ENCODE measurements at regions not wholly inside any gene's neighbourhood (a gene's known extent, or its start where the extent isn't known, plus 50 kb on each side); places are given as distances from the start of the nearest gene placed in this dataset.

GRCh38 chr7:13166801-13167200 is 479.4 kb downstream of the ARL4A start:
- Mint-ChIP-seq H3K4me3 (no peak overlapping the region), H3K4me1 (no peaks in the 10 kb centered on the region), H3K9me3 (no peaks in the 10 kb centered on the region), H3K36me3 (ENCODE audit: low read depth) (no peaks in the 10 kb centered on the region; the same call in 2 of the 3 replicates), H3K27me3 (ENCODE audit: insufficient read depth, low read depth, poor library complexity) (no peaks in the 10 kb centered on the region), H3K27ac (no peak overlapping the region)
- DNase-seq (ENCODE audit: low spot score) (no peak), ATAC-seq (no peak)
- Histone ChIP-seq H3K4me2 (no peak overlapping the region), H3K9me2 (ENCODE audit: insufficient read depth) (0 out of 2 replicates have a peak, but pooled peaks cover 4% of the 10 kb centered on the region), H3K27me3 (ENCODE audit: insufficient read depth) (no peaks in the 10 kb centered on the region), H3K4me1 (ENCODE audit: insufficient read depth) (no peaks in the 10 kb centered on the region), H3K27ac (ENCODE audit: low read depth) (no peak overlapping the region), H2AFZ (no peak overlapping the region), H3K4me3 (no peak overlapping the region), H3K79me2 (replicated peaks; ENCODE audit: insufficient read depth) (no peaks in the 10 kb centered on the region), H3K36me3 (ENCODE audit: insufficient read depth) (no peaks in the 10 kb centered on the region), H3F3A (replicated peaks; ENCODE audit: low read depth) (no peaks in the 10 kb centered on the region), H4K20me1 (replicated peaks; ENCODE audit: insufficient read depth) (no peaks in the 10 kb centered on the region)
- no peak for TF ChIP-seq JUNB (IDR thresholded peaks at IDR 0.05; ENCODE audit: unreplicated experiment)
- TF ChIP-seq POLR2AphosphoS5 (IDR thresholded peaks at IDR 0.05; ENCODE audit: low read depth): no peak
- no peak for TF ChIP-seq EZH2phosphoT487 (IDR thresholded peaks at IDR 0.05; ENCODE audit: unreplicated experiment)
- TF ChIP-seq CREB1 (CRISPR knock-in tag; IDR thresholded peaks at IDR 0.05; ENCODE audit: low read depth): no peak
- no peak for TF ChIP-seq ZNF462 (CRISPR knock-in tag; IDR thresholded peaks at IDR 0.05)
- TF ChIP-seq ZNF114 (CRISPR knock-in tag; IDR thresholded peaks at IDR 0.05): no peak
- TF ChIP-seq, protein P1, sequence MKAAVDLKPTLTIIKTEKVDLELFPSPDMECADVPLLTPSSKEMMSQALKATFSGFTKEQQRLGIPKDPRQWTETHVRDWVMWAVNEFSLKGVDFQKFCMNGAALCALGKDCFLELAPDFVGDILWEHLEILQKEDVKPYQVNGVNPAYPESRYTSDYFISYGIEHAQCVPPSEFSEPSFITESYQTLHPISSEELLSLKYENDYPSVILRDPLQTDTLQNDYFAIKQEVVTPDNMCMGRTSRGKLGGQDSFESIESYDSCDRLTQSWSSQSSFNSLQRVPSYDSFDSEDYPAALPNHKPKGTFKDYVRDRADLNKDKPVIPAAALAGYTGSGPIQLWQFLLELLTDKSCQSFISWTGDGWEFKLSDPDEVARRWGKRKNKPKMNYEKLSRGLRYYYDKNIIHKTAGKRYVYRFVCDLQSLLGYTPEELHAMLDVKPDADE (IDR thresholded peaks at IDR 0.05): no peak
- TF ChIP-seq, protein P2, sequence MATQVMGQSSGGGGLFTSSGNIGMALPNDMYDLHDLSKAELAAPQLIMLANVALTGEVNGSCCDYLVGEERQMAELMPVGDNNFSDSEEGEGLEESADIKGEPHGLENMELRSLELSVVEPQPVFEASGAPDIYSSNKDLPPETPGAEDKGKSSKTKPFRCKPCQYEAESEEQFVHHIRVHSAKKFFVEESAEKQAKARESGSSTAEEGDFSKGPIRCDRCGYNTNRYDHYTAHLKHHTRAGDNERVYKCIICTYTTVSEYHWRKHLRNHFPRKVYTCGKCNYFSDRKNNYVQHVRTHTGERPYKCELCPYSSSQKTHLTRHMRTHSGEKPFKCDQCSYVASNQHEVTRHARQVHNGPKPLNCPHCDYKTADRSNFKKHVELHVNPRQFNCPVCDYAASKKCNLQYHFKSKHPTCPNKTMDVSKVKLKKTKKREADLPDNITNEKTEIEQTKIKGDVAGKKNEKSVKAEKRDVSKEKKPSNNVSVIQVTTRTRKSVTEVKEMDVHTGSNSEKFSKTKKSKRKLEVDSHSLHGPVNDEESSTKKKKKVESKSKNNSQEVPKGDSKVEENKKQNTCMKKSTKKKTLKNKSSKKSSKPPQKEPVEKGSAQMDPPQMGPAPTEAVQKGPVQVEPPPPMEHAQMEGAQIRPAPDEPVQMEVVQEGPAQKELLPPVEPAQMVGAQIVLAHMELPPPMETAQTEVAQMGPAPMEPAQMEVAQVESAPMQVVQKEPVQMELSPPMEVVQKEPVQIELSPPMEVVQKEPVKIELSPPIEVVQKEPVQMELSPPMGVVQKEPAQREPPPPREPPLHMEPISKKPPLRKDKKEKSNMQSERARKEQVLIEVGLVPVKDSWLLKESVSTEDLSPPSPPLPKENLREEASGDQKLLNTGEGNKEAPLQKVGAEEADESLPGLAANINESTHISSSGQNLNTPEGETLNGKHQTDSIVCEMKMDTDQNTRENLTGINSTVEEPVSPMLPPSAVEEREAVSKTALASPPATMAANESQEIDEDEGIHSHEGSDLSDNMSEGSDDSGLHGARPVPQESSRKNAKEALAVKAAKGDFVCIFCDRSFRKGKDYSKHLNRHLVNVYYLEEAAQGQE (IDR thresholded peaks at IDR 0.05; ENCODE audit: unreplicated experiment): no peak
- no peak for TF ChIP-seq NANOG (IDR thresholded peaks at IDR 0.05; ENCODE audit: borderline replicate concordance)
- TF ChIP-seq CTCF (conservative IDR thresholded peaks at IDR 0.05; ENCODE audit: low read depth in 2 of 2): no peak
- no peak for TF ChIP-seq EZH2 (IDR thresholded peaks at IDR 0.05; ENCODE audit: low read depth, unreplicated experiment)
- TF ChIP-seq ZNF331 (CRISPR knock-in tag; IDR thresholded peaks at IDR 0.05; ENCODE audit: low read depth): no peak
- no peak for TF ChIP-seq STAT1 (IDR thresholded peaks at IDR 0.05; ENCODE audit: unreplicated experiment)

Measured in GM23338 (cell line).